NCI-H345 treated with DMSO at 0.1 percent for 48 hours (cell line): ENCODE measurements at regions not wholly inside any gene's neighbourhood (a gene's known extent, or its start where the extent isn't known, plus 50 kb on each side); places are given as distances from the start of the nearest gene placed in this dataset.

Experiments used
- DNase-seq: peaks from one replicate; lab custom pipeline; 2025; ENCODE audit not compliant: unreplicated experiment; lab: John Stamatoyannopoulos, UW

GRCh38 chr1:58430421-58431275 is 115.9 kb downstream of the OMA1 start:
- DNase-seq = no peak

- DNase-seq = no peak
Measured at GRCh38 chr1:58426918-58427317, 119.6 kb downstream of the OMA1 start.

- DNase-seq = no peak
Measured at GRCh38 chr1:58422436-58422835, 124.1 kb downstream of the OMA1 start.

- DNase-seq = no peak
Measured at GRCh38 chr1:58418283-58419228, 128.0 kb downstream of the OMA1 start.

GRCh38 chr1:58412071-58412580 is 134.4 kb downstream of the OMA1 start:
- DNase-seq = no peak

GRCh38 chr1:58409890-58410289 is 136.6 kb downstream of the OMA1 start:
- no peak for DNase-seq

- no peak for DNase-seq
Measured at GRCh38 chr1:58409336-58409735, 137.2 kb downstream of the OMA1 start.

- no peak for DNase-seq
Measured at GRCh38 chr1:58406301-58407071, 140.0 kb downstream of the OMA1 start.

GRCh38 chr1:58405660-58406059 is 140.9 kb downstream of the OMA1 start:
- DNase-seq = no peak

- DNase-seq = no peak
Measured at GRCh38 chr1:58403894-58404293, 142.6 kb downstream of the OMA1 start.

- DNase-seq = no peak
Measured at GRCh38 chr1:58402444-58402843, 144.1 kb downstream of the OMA1 start.

GRCh38 chr1:58401991-58402390 is 144.5 kb downstream of the OMA1 start:
- DNase-seq = no peak

- DNase-seq = no peak
Measured at GRCh38 chr1:58399176-58399575, 147.3 kb downstream of the OMA1 start.

- DNase-seq = no peak
Measured at GRCh38 chr1:58398714-58399113, 147.8 kb downstream of the OMA1 start.

GRCh38 chr1:58397187-58397820 is 149.2 kb downstream of the OMA1 start:
- no peak for DNase-seq

GRCh38 chr1:58396150-58396549 is 150.4 kb downstream of the OMA1 start:
- no peak for DNase-seq

GRCh38 chr1:58395355-58395754 is 151.2 kb downstream of the OMA1 start:
- DNase-seq = no peak

GRCh38 chr1:58392083-58392482 is 154.4 kb downstream of the OMA1 start:
- DNase-seq = no peak

- DNase-seq = no peak
Measured at GRCh38 chr1:58391514-58391913, 155.0 kb downstream of the OMA1 start.

GRCh38 chr1:58391056-58391455 is 155.5 kb downstream of the OMA1 start:
- DNase-seq = no peak
